ENCODE measurements at regions not wholly inside any gene's neighbourhood (a gene's known extent, or its start where the extent isn't known, plus 50 kb on each side); places are given as distances from the start of the nearest gene placed in this dataset.

GRCh38 chr9:16315720-16316119, 554.8 kb downstream of the BNC2 start:
- TF ChIP-seq, protein P1, sequence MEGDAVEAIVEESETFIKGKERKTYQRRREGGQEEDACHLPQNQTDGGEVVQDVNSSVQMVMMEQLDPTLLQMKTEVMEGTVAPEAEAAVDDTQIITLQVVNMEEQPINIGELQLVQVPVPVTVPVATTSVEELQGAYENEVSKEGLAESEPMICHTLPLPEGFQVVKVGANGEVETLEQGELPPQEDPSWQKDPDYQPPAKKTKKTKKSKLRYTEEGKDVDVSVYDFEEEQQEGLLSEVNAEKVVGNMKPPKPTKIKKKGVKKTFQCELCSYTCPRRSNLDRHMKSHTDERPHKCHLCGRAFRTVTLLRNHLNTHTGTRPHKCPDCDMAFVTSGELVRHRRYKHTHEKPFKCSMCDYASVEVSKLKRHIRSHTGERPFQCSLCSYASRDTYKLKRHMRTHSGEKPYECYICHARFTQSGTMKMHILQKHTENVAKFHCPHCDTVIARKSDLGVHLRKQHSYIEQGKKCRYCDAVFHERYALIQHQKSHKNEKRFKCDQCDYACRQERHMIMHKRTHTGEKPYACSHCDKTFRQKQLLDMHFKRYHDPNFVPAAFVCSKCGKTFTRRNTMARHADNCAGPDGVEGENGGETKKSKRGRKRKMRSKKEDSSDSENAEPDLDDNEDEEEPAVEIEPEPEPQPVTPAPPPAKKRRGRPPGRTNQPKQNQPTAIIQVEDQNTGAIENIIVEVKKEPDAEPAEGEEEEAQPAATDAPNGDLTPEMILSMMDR (IDR thresholded peaks at IDR 0.05; ENCODE audit: low read length) = no peak
- TF ChIP-seq EZH2 (IDR thresholded peaks at IDR 0.05; ENCODE audit: borderline replicate concordance, low read length) = no peak

Data from OCI-LY1 (cell line).